ENCODE measurements at regions not wholly inside any gene's neighbourhood (a gene's known extent, or its start where the extent isn't known, plus 50 kb on each side); places are given as distances from the start of the nearest gene placed in this dataset.
A peak's percentile ranks its signal among the peaks of the same experiment; 100 is the strongest.

- ChIA-PET POLR2A (no interaction called here), CTCF (ENCODE audit: unreplicated experiment) (no interaction called here)
- peak; percentile 73 for TF ChIP-seq CTCF (conservative IDR thresholded peaks at IDR 0.05; ENCODE audit: low read length)
- TF ChIP-seq EZH2phosphoT487 (IDR thresholded peaks at IDR 0.05; ENCODE audit: borderline replicate concordance, low read depth, low read length) = no peak
- intact Hi-C loops (cut with micrococcal nuclease; ENCODE audit: unreplicated experiment) = loop anchor here (1.0 kb wide), 1 partner anchor 153 kb away; no protein-coding TSS in a partner anchor
- Histone ChIP-seq H3K4me3 (ENCODE audit: low read depth, low read length, poor library complexity, severe bottlenecking) (no peak overlapping the region), H3K79me2 (ENCODE audit: insufficient read depth, low read depth, low read length) (no peaks in the 10 kb centered on the region), H3K27ac (ENCODE audit: low read depth, low read length, poor library complexity, severe bottlenecking) (no peak overlapping the region), H2AFZ (ENCODE audit: low read length) (no peak overlapping the region), H3K9me2 (ENCODE audit: insufficient read depth, low read length) (no peaks in the 10 kb centered on the region), H3K4me1 (ENCODE audit: insufficient read depth, low read length, poor library complexity, severe bottlenecking) (no peaks in the 10 kb centered on the region), H3K4me2 (ENCODE audit: low read length) (no peak overlapping the region), H3K36me3 (ENCODE audit: insufficient read depth, low read length) (no peaks in the 10 kb centered on the region), H3K9me3 (ENCODE audit: low read length) (no peaks in the 10 kb centered on the region; the same call in 1 of the 2 replicates), H4K20me1 (ENCODE audit: insufficient read depth, low read length) (no peaks in the 10 kb centered on the region)
- BruUV-seq (replicated peaks) = no TSS peak
- DNase-seq (ENCODE audit: low spot score) = peak; percentile 18
Measured at GRCh38 chr18:47748847-47749599, 181.4 kb downstream of the SMAD2 start.

GRCh38 chr18:47748093-47748796 lies 182.2 kb downstream of the SMAD2 start:
- DNase-seq (ENCODE audit: low spot score) = no peak
- BruUV-seq (replicated peaks) = no TSS peak
- Histone ChIP-seq H3K36me3 (ENCODE audit: insufficient read depth, low read length) (no peaks in the 10 kb centered on the region), H3K4me2 (ENCODE audit: low read length) (no peak overlapping the region), H2AFZ (ENCODE audit: low read length) (no peak overlapping the region), H3K9me2 (ENCODE audit: insufficient read depth, low read length) (no peaks in the 10 kb centered on the region), H3K4me1 (ENCODE audit: insufficient read depth, low read length, poor library complexity, severe bottlenecking) (no peaks in the 10 kb centered on the region), H3K79me2 (ENCODE audit: insufficient read depth, low read depth, low read length) (no peaks in the 10 kb centered on the region), H3K9me3 (ENCODE audit: low read length) (no peaks in the 10 kb centered on the region; the same call in 1 of the 2 replicates), H3K4me3 (ENCODE audit: low read depth, low read length, poor library complexity, severe bottlenecking) (no peak overlapping the region), H4K20me1 (ENCODE audit: insufficient read depth, low read length) (no peaks in the 10 kb centered on the region), H3K27ac (ENCODE audit: low read depth, low read length, poor library complexity, severe bottlenecking) (no peak overlapping the region)
- intact Hi-C loops (cut with micrococcal nuclease; ENCODE audit: unreplicated experiment) = no loop called here
- TF ChIP-seq EZH2phosphoT487 (IDR thresholded peaks at IDR 0.05; ENCODE audit: borderline replicate concordance, low read depth, low read length) (no peak), CTCF (conservative IDR thresholded peaks at IDR 0.05; ENCODE audit: low read length) (no peak)
- ChIA-PET POLR2A (no interaction called here), CTCF (ENCODE audit: unreplicated experiment) (no interaction called here)
